ENCODE measurements at regions not wholly inside any gene's neighbourhood (a gene's known extent, or its start where the extent isn't known, plus 50 kb on each side); places are given as distances from the start of the nearest gene placed in this dataset.

DNA sequence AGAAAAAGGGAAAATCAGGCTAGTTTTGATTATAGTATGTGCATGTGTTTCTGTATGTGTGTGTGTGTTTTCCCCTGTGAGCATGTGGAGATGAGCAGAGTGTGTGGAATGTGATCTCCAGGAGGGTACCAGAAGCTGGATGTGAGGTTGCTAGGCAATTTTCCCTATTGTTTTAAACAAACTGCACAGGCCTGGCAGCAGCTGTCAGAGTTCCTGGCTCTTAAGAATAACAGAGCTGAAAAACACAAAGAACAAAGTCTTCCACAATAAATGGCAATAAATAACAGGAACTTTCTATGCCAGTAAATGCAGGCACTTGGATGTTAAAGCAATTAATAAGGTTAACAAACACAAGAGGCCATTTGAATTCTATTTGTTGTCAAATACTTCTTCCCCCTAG is 344.6 kb upstream of the CTSO start:
- TF ChIP-seq CTCF (IDR thresholded peaks at IDR 0.05; ENCODE audit: borderline replicate concordance, extremely low read depth, low read length, poor library complexity, severe bottlenecking), result no peak
- no peak for TF ChIP-seq EZH2 (IDR thresholded peaks at IDR 0.05; ENCODE audit: borderline replicate concordance, low read depth, low read length, severe bottlenecking)
